Type B pancreatic cell (in vitro differentiated cells): ENCODE measurements at regions not wholly inside any gene's neighbourhood (a gene's known extent, or its start where the extent isn't known, plus 50 kb on each side); places are given as distances from the start of the nearest gene placed in this dataset.

Source experiments
- DNase-seq: peaks from one replicate; pipeline ENCODE4 v3.0.0; 2021; ENCODE audit warnings: mixed read lengths; ENCODE audit not compliant: unreplicated experiment; ENCODE audit errors: extremely low spot score
- H3K27ac Mint-ChIP-seq: 2 replicates; pipeline ENCODE4 v1.8.0; 2021; ENCODE audit warnings: mild to moderate bottlenecking, mixed read lengths
- H3K27me3 Mint-ChIP-seq: 2 replicates; pipeline ENCODE4 v1.8.0; 2021; ENCODE audit warnings: mixed read lengths
- H3K36me3 Mint-ChIP-seq: 2 replicates; pipeline ENCODE4 v1.8.0; 2021; ENCODE audit warnings: mixed read lengths
- H3K4me1 Mint-ChIP-seq: one replicate; pipeline ENCODE4 v1.8.0; 2021; ENCODE audit warnings: mixed read lengths; ENCODE audit not compliant: unreplicated experiment
- H3K4me3 Mint-ChIP-seq: 2 replicates; pipeline ENCODE4 v1.8.0; 2021; ENCODE audit warnings: mild to moderate bottlenecking, mixed read lengths
- H3K9me3 Mint-ChIP-seq: 2 replicates; pipeline ENCODE4 v1.8.0; 2021; ENCODE audit warnings: mixed read lengths
- CTCF ChIP-seq: fragments of 200-600 bp; sonication (generic); conservative IDR thresholded peaks from 2 replicates; pipeline ENCODE4 v1.5.0; 2021; ENCODE audit warnings: antibody characterized with exemption, mild to moderate bottlenecking

- Mint-ChIP-seq H3K27ac (no peak overlapping the region), H3K4me3 (no peak overlapping the region), H3K27me3 (no peaks in the 10 kb centered on the region), H3K36me3 (peaks cover 4% of the 10 kb centered on the region), H3K9me3 (peaks cover 10% of the 10 kb centered on the region), H3K4me1 (no peaks in the 10 kb centered on the region)
- no peak for TF ChIP-seq CTCF
- no peak for DNase-seq
Observed at GRCh38 chr15:62552444-62552843, 387.4 kb upstream of the C2CD4B start.

- no peak for TF ChIP-seq CTCF
- H3K9me3 Mint-ChIP-seq, result peaks cover 10% of the 10 kb centered on the region
- no peak for DNase-seq
- H3K4me3 Mint-ChIP-seq, result no peak overlapping the region
- H3K27me3 Mint-ChIP-seq, result no peaks in the 10 kb centered on the region
- peaks cover 4% of the 10 kb centered on the region for H3K36me3 Mint-ChIP-seq
- no peak overlapping the region for H3K27ac Mint-ChIP-seq
- no peaks in the 10 kb centered on the region for H3K4me1 Mint-ChIP-seq
Observed at GRCh38 chr15:62553911-62554563, 389.0 kb upstream of the C2CD4B start.

- Mint-ChIP-seq H3K9me3 (no peaks in the 10 kb centered on the region), H3K36me3 (peaks cover 7% of the 10 kb centered on the region), H3K27ac (peak overlapping the region; percentile 32), H3K4me1 (peaks cover 20% of the 10 kb centered on the region), H3K27me3 (peaks cover 3% of the 10 kb centered on the region), H3K4me3 (no peak overlapping the region)
- TF ChIP-seq CTCF, result no peak
- no peak for DNase-seq
Observed at GRCh38 chr15:62558640-62559380, 393.7 kb upstream of the C2CD4B start.

GRCh38 chr15:62559381-62559733 lies 394.3 kb upstream of the C2CD4B start:
- no peak for TF ChIP-seq CTCF
- DNase-seq, result no peak
- peaks cover 7% of the 10 kb centered on the region for H3K36me3 Mint-ChIP-seq
- H3K27ac Mint-ChIP-seq, result peak overlapping the region; percentile 32
- no peak overlapping the region for H3K4me3 Mint-ChIP-seq
- peaks cover 24% of the 10 kb centered on the region for H3K4me1 Mint-ChIP-seq
- peaks cover 3% of the 10 kb centered on the region for H3K27me3 Mint-ChIP-seq
- H3K9me3 Mint-ChIP-seq, result no peaks in the 10 kb centered on the region

GRCh38 chr15:62561059-62561519 lies 396.0 kb upstream of the C2CD4B start:
- Mint-ChIP-seq H3K27ac (peak overlapping the region; percentile 91), H3K36me3 (peaks cover 7% of the 10 kb centered on the region), H3K4me3 (peak overlapping the region; percentile 74), H3K4me1 (peaks cover 39% of the 10 kb centered on the region), H3K9me3 (no peaks in the 10 kb centered on the region), H3K27me3 (peaks cover 3% of the 10 kb centered on the region)
- DNase-seq, result no peak
- no peak for TF ChIP-seq CTCF
